H1 (cell line): ENCODE measurements at regions not wholly inside any gene's neighbourhood (a gene's known extent, or its start where the extent isn't known, plus 50 kb on each side); places are given as distances from the start of the nearest gene placed in this dataset.

Experiments
- CTCF ChIA-PET: fragments of 300-600 bp; sonication (Branson Sonifier 250); formaldehyde crosslinking; loops from one replicate; lab custom pipeline; 2021; ENCODE audit not compliant: partially characterized antibody; lab: Charles Lee
- POLR2A ChIA-PET: fragments of 300-600 bp; sonication (Branson Sonifier 250); formaldehyde crosslinking; loops from one replicate; lab custom pipeline; 2021; ENCODE audit warnings: inconsistent platforms; ENCODE audit not compliant: partially characterized antibody; lab: Charles Lee
- DNase-seq, 2 experiments: peaks; one replicate each; pipeline versions ENCODE4 v3.0.0 to v3.0.0-alpha.2; 2010 to 2022; ENCODE audit warnings: low spot score in 2 of 2, low read depth in 1 of 2, mixed read lengths in 1 of 2
- FAIRE-seq: peaks from 2 replicates; lab custom pipeline; 2011; peaks lifted over from hg19 to GRCh38; lab: Jason Lieb, UNC
- H2AFZ ChIP-seq: 2 replicates; pipeline ENCODE4 v1.8.1; 2012; ENCODE audit warnings: low read length, inconsistent platforms
- H2AK5ac ChIP-seq: 2 replicates; pipeline ENCODE4 v1.6.1; 2013; ENCODE audit warnings: low read depth, low read length
- H2BK120ac ChIP-seq: replicated peaks from 2 replicates; pipeline ENCODE3; 2013; ENCODE audit warnings: low read depth, low read length, inconsistent platforms
- H2BK12ac ChIP-seq: 2 replicates; pipeline ENCODE4 v1.6.1; 2013; ENCODE audit warnings: low read depth, low read length
- H2BK15ac ChIP-seq: 2 replicates; pipeline ENCODE4 v1.6.1; 2013; ENCODE audit warnings: low read length
- H2BK20ac ChIP-seq: 2 replicates; pipeline ENCODE4 v1.6.1; 2013; ENCODE audit warnings: low read length
- H2BK5ac ChIP-seq: 2 replicates; pipeline ENCODE4 v1.6.1; 2013; ENCODE audit warnings: low read depth, low read length
- H3K14ac ChIP-seq: 2 replicates; pipeline ENCODE4 v1.6.1; 2013; ENCODE audit warnings: inconsistent platforms; ENCODE audit not compliant: insufficient read length
- H3K18ac ChIP-seq: 2 replicates; pipeline ENCODE4 v1.6.1; 2013; ENCODE audit warnings: low read length; ENCODE audit errors: extremely low read depth
- H3K23ac ChIP-seq: 2 replicates; pipeline ENCODE4 v1.6.1; 2013; ENCODE audit warnings: inconsistent platforms; ENCODE audit not compliant: insufficient read length
- H3K23me2 ChIP-seq: 2 replicates; pipeline ENCODE4 v1.6.1; 2013; ENCODE audit warnings: low read depth, low read length
- H3K27ac ChIP-seq: 2 replicates; pipeline ENCODE4 v1.6.1; 2011; ENCODE audit warnings: low read depth, low read length, inconsistent platforms
- H3K27me3 ChIP-seq, 4 experiments: replicated peaks in 1 of 4; 1 replicate in 1 of 4; 2 replicates in 3 of 4; pipeline versions ENCODE4 v1.6.1 to v1.8.1; 2011 to 2013; ENCODE audit warnings: low read length in 3 of 4, mild to moderate bottlenecking in 3 of 4, inconsistent platforms in 2 of 4, mixed read lengths in 2 of 4, moderate library complexity in 1 of 4; ENCODE audit not compliant: control insufficient read depth in 3 of 4, insufficient read depth in 3 of 4; ENCODE audit errors: extremely low read depth in 1 of 4
- H3K36me3 ChIP-seq, 4 experiments: 2 replicates each; pipeline versions ENCODE4 v1.6.1 to v1.8.1; 2011 to 2013; ENCODE audit warnings: mild to moderate bottlenecking in 4 of 4, low read length in 3 of 4, moderate library complexity in 2 of 4, control low read depth in 1 of 4, inconsistent platforms in 1 of 4; ENCODE audit not compliant: insufficient read depth in 4 of 4, control insufficient read depth in 2 of 4
- H3K4ac ChIP-seq: replicated peaks from 2 replicates; pipeline ENCODE3; 2013; ENCODE audit warnings: low read length, low read depth, mixed read lengths, inconsistent platforms; ENCODE audit not compliant: insufficient read length
- H3K4me1 ChIP-seq, 4 experiments: replicated peaks in 1 of 4; 1 replicate in 1 of 4; 2 replicates in 3 of 4; pipeline versions ENCODE4 v1.6.1 to v1.8.1; 2011 to 2013; ENCODE audit warnings: low read length in 3 of 4, inconsistent platforms in 2 of 4, mixed read lengths in 1 of 4; ENCODE audit not compliant: insufficient read depth in 4 of 4, control insufficient read depth in 3 of 4
- H3K4me2 ChIP-seq, 2 experiments: 2 replicates each; pipeline versions ENCODE4 v1.6.1 to v1.8.1; 2011 to 2013; ENCODE audit warnings: low read depth in 2 of 2, low read length in 2 of 2, control low read depth in 1 of 2, inconsistent platforms in 1 of 2, mild to moderate bottlenecking in 1 of 2; ENCODE audit not compliant: insufficient read depth in 1 of 2
- H3K4me3 ChIP-seq, 4 experiments: fragments of 200-600, 300-600 bp in 1 of 4; sonication (generic), shearing (Covaris generic), sonication (Bioruptor Twin) in 1 of 4; 2 replicates each; pipeline versions ENCODE4 v1.5.1 to v1.8.1; 2011 to 2016; ENCODE audit warnings: low read length in 4 of 4, low read depth in 3 of 4, control low read depth in 2 of 4, inconsistent platforms in 2 of 4, mild to moderate bottlenecking in 2 of 4, mixed read lengths in 1 of 4, moderate library complexity in 1 of 4; ENCODE audit not compliant: insufficient read depth in 2 of 4; ENCODE audit errors: extremely low read depth in 1 of 4
- H3K56ac ChIP-seq: replicated peaks from 2 replicates; pipeline ENCODE3; 2013; ENCODE audit warnings: low read depth, mild to moderate bottlenecking, mixed read lengths, low read length, inconsistent platforms; ENCODE audit not compliant: insufficient read length
- H3K79me1 ChIP-seq: 2 replicates; pipeline ENCODE4 v1.6.1; 2013; ENCODE audit warnings: low read depth, low read length, control low read depth
- H3K79me2 ChIP-seq, 2 experiments: 2 replicates each; pipeline versions ENCODE4 v1.6.1 to v1.8.1; 2012 to 2013; ENCODE audit warnings: low read length in 2 of 2, mild to moderate bottlenecking in 2 of 2, inconsistent platforms in 1 of 2; ENCODE audit not compliant: insufficient read depth in 2 of 2, control insufficient read depth in 1 of 2
- H3K9ac ChIP-seq, 4 experiments: replicated peaks in 1 of 4; 1 replicate in 1 of 4; 2 replicates in 3 of 4; pipeline versions ENCODE4 v1.6.1 to v1.8.1; 2011 to 2013; ENCODE audit warnings: low read depth in 3 of 4, low read length in 3 of 4, control low read depth in 2 of 4, mild to moderate bottlenecking in 2 of 4, moderate library complexity in 2 of 4, inconsistent platforms in 1 of 4; ENCODE audit errors: extremely low read depth in 1 of 4
- H3K9me3 ChIP-seq, 2 experiments: 2 replicates each; pipeline versions ENCODE4 v1.6.1 to v1.8.1; 2012 to 2013; ENCODE audit warnings: mild to moderate bottlenecking in 2 of 2, moderate library complexity in 2 of 2, control low read depth in 1 of 2, inconsistent platforms in 1 of 2, low read depth in 1 of 2, low read length in 1 of 2, mixed read lengths in 1 of 2; ENCODE audit not compliant: insufficient read depth in 2 of 2
- H4K20me1 ChIP-seq, 2 experiments: replicated peaks in 1 of 2; 2 replicates each; pipeline versions ENCODE3 to v1.8.1; 2011 to 2013; ENCODE audit warnings: inconsistent platforms in 2 of 2, low read length in 2 of 2, mild to moderate bottlenecking in 1 of 2; ENCODE audit not compliant: insufficient read depth in 2 of 2, control insufficient read depth in 1 of 2
- H4K5ac ChIP-seq: 2 replicates; pipeline ENCODE4 v1.6.1; 2013; ENCODE audit warnings: low read length, low read depth, mixed read lengths, inconsistent platforms; ENCODE audit not compliant: insufficient read length
- H4K8ac ChIP-seq: 2 replicates; pipeline ENCODE4 v1.8.0; 2013; ENCODE audit warnings: mild to moderate bottlenecking, moderate library complexity, low read length, inconsistent platforms; ENCODE audit not compliant: insufficient read depth; ENCODE audit errors: extremely low read depth
- H4K91ac ChIP-seq: replicated peaks from 2 replicates; pipeline ENCODE3; 2013; ENCODE audit warnings: low read length, mixed read lengths, inconsistent platforms; ENCODE audit not compliant: insufficient read length
- BCL11A ChIP-seq, 2 experiments: IDR thresholded peaks; one replicate each; pipeline ENCODE4 v1.6.1; 2011; ENCODE audit warnings: low read depth in 2 of 2, low read length in 2 of 2, mild to moderate bottlenecking in 2 of 2
- CEBPB ChIP-seq: IDR thresholded peaks from 2 replicates; pipeline ENCODE4 v1.6.1; 2012; ENCODE audit warnings: low read depth, low read length
- GABPA ChIP-seq: IDR thresholded peaks from 2 replicates; pipeline ENCODE4 v1.6.1; 2011; ENCODE audit warnings: mild to moderate bottlenecking, low read length, moderate library complexity, borderline replicate concordance; ENCODE audit not compliant: insufficient read depth
- JUN ChIP-seq: IDR thresholded peaks from 2 replicates; pipeline ENCODE4 v1.6.1; 2011; ENCODE audit warnings: low read depth, mild to moderate bottlenecking, improper control_type of control experiment, low read length
- JUND ChIP-seq: IDR thresholded peaks from 2 replicates; pipeline ENCODE4 v1.6.1; 2011; ENCODE audit warnings: mild to moderate bottlenecking, improper control_type of control experiment, low read length
- KDM1A ChIP-seq: fragments of 200-600, 300-600 bp; sonication (generic); IDR thresholded peaks from 2 replicates; pipeline ENCODE4 v1.7.1; 2016; ENCODE audit warnings: mild to moderate bottlenecking, low read length, borderline replicate concordance
- KDM4A ChIP-seq: IDR thresholded peaks from one replicate; pipeline ENCODE4 v1.7.1; 2012; ENCODE audit warnings: low read depth, mild to moderate bottlenecking, moderate library complexity, low read length, inconsistent platforms; ENCODE audit not compliant: severe bottlenecking
- MAFK ChIP-seq: IDR thresholded peaks from 2 replicates; pipeline ENCODE4 v1.6.1; 2012; ENCODE audit warnings: low read depth, mild to moderate bottlenecking, improper control_type of control experiment, low read length
- NANOG ChIP-seq: IDR thresholded peaks from 2 replicates; pipeline ENCODE4 v1.6.1; 2011; ENCODE audit warnings: low read length, low read depth, mild to moderate bottlenecking, inconsistent platforms; ENCODE audit not compliant: insufficient read depth, poor library complexity, severe bottlenecking
- POLR2AphosphoS5 ChIP-seq: IDR thresholded peaks from 2 replicates; pipeline ENCODE4 v1.6.1; 2011; ENCODE audit warnings: low read depth, low read length
- RXRA ChIP-seq: IDR thresholded peaks from 2 replicates; pipeline ENCODE4 v1.6.1; 2011; ENCODE audit warnings: low read depth, mild to moderate bottlenecking, low read length, moderate library complexity; ENCODE audit not compliant: insufficient read depth
- SAP30 ChIP-seq: fragments of 300-600 bp; sonication (generic); IDR thresholded peaks from 2 replicates; pipeline ENCODE4 v1.7.1; 2012; ENCODE audit warnings: low read length, moderate library complexity, mild to moderate bottlenecking, inconsistent platforms; ENCODE audit not compliant: insufficient read depth, insufficient replicate concordance
- SIN3A ChIP-seq, 2 experiments: IDR thresholded peaks in 1 of 2; conservative IDR thresholded peaks in 1 of 2; 2 replicates each; pipeline ENCODE4 v1.6.1; 2011 to 2012; ENCODE audit warnings: low read length in 2 of 2, improper control_type of control experiment in 1 of 2, low read depth in 1 of 2, mild to moderate bottlenecking in 1 of 2
- SIX5 ChIP-seq: IDR thresholded peaks from 2 replicates; pipeline ENCODE4 v1.6.1; 2011; ENCODE audit warnings: mild to moderate bottlenecking, low read depth, low read length
- SRF ChIP-seq: IDR thresholded peaks from 2 replicates; pipeline ENCODE4 v1.6.1; 2011; ENCODE audit warnings: mild to moderate bottlenecking, low read depth, low read length, moderate library complexity
- ZNF274 ChIP-seq: IDR thresholded peaks from 2 replicates; pipeline ENCODE4 v1.7.0; 2012; ENCODE audit warnings: low read length, borderline replicate concordance; ENCODE audit errors: extremely low read depth

- H2AK5ac ChIP-seq: no peak overlapping the region
- no peak overlapping the region for H3K56ac ChIP-seq
- H2BK20ac ChIP-seq: no peak overlapping the region
- no peaks in the 10 kb centered on the region for H4K20me1 ChIP-seq
- H3K36me3 ChIP-seq: no peaks in the 10 kb centered on the region
- H3K23me2 ChIP-seq: no peaks in the 10 kb centered on the region
- DNase-seq: no peak
- H4K8ac ChIP-seq: no peak overlapping the region
- H3K79me2 ChIP-seq: no peaks in the 10 kb centered on the region
- no peak overlapping the region for H3K14ac ChIP-seq
- H3K4me2 ChIP-seq: no peak overlapping the region
- no peak overlapping the region for H3K4me3 ChIP-seq
- no peak for FAIRE-seq
- CTCF ChIA-PET: no interaction called here
- H4K5ac ChIP-seq: no peak overlapping the region
- no peak overlapping the region for H2BK12ac ChIP-seq
- H3K18ac ChIP-seq: no peak overlapping the region
- H3K27ac ChIP-seq: no peak overlapping the region
- no peak overlapping the region for H3K9ac ChIP-seq
- H2BK120ac ChIP-seq: no peak overlapping the region
- H3K79me1 ChIP-seq: no peaks in the 10 kb centered on the region
- no peak overlapping the region for H4K91ac ChIP-seq
- peaks cover 3 to 4% of the 10 kb centered on the region in 2 experiments; a peak in 2 of 4 replicates for H3K9me3 ChIP-seq
- POLR2A ChIA-PET: no interaction called here
- H2AFZ ChIP-seq: no peak overlapping the region
- no peaks in the 10 kb centered on the region for H3K27me3 ChIP-seq
- no peaks in the 10 kb centered on the region for H3K4me1 ChIP-seq
- no peak overlapping the region for H2BK15ac ChIP-seq
- no peak overlapping the region for H2BK5ac ChIP-seq
- H3K4ac ChIP-seq: no peak overlapping the region
- H3K23ac ChIP-seq: no peak overlapping the region
- TF ChIP-seq JUND: no peak
- no peak for TF ChIP-seq KDM1A
- TF ChIP-seq POLR2AphosphoS5: no peak
- TF ChIP-seq MAFK: no peak
- no peak for TF ChIP-seq SIX5
- no peak for TF ChIP-seq JUN
- no peak for TF ChIP-seq ZNF274
- no peak for TF ChIP-seq SRF
- no peak for TF ChIP-seq GABPA
- TF ChIP-seq NANOG: no peak
- no peak for TF ChIP-seq SAP30
- TF ChIP-seq RXRA: no peak
- TF ChIP-seq SIN3A (conservative IDR thresholded peaks at IDR 0.05 in 1 of 2, IDR thresholded peaks at IDR 0.05 in 1 of 2; ENCODE audit: low read depth in 1 of 2, low read length in 2 of 2): no peak
- no peak for TF ChIP-seq BCL11A (IDR thresholded peaks at IDR 0.05; ENCODE audit: low read depth in 2 of 2, low read length in 2 of 2)
- no peak for TF ChIP-seq CEBPB
- no peak for TF ChIP-seq KDM4A
Measured at GRCh38 chr14:82116721-82117120, 583.1 kb upstream of the SEL1L start.
